ENCODE measurements at regions not wholly inside any gene's neighbourhood (a gene's known extent, or its start where the extent isn't known, plus 50 kb on each side); places are given as distances from the start of the nearest gene placed in this dataset.
"Not testable (repeated sequence)": the region's sequence is repeated elsewhere in the genome, so short reads cannot be mapped to it uniquely, and the experiment has no call there.

DNA sequence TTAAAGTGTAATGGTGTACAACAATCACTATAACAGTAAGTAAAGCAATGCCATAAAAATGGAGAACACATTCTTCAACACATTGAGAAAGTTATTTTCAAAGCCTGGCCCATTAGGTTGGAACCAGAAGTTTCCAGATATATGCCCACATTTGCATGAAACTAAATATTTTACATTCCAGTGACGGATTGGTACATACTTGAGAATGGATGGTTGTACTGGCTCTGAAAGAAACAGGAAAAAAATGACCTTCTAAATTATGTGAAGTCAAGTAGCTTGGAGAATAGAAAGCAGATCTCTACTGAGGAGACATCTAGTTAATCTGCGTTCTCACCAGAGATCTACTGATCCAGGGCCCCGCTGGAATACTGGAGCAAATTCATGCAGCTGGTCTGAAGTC, 1037.0 kb downstream of the NR2F1-AS1 start:
- DNase-seq = no peak

DNA sequence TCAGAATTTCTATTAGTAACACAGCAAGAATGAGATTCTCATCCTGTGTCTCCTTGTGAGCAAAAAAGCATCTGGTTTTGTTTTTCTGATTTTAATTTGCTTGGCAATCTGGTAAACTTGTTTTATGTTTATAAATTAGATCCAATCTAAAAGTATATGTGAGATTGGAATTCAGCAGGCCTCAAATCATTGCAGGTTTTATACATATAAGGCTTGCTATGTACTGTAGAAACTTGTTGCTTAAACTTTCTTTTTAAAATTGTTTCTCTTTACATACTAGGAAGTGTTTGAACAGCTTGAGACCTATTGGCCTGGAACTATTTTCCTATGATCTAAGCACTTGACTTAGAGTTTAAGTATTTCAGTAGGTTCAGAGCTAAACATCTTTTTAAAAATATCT, 1037.8 kb downstream of the NR2F1-AS1 start:
- DNase-seq = no peak

DNA sequence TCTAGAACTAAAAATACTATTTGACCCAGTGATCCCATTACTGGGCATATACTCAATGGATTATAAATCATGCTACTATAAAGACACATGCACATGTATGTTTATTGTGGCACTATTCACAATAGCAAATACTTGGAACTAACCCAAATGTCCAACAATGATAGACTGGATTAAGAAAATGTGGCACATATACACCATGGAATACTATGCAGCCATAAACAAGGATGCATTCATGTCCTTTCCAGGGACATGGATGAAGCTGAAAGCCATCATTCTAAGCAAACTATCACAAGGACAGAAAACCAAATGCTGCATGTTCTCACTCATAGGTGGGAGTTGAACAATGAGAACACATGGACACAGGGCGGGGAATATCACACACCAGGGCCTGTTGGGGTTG, 1039.0 kb downstream of the NR2F1-AS1 start:
- not testable (repeated sequence) for DNase-seq

DNA sequence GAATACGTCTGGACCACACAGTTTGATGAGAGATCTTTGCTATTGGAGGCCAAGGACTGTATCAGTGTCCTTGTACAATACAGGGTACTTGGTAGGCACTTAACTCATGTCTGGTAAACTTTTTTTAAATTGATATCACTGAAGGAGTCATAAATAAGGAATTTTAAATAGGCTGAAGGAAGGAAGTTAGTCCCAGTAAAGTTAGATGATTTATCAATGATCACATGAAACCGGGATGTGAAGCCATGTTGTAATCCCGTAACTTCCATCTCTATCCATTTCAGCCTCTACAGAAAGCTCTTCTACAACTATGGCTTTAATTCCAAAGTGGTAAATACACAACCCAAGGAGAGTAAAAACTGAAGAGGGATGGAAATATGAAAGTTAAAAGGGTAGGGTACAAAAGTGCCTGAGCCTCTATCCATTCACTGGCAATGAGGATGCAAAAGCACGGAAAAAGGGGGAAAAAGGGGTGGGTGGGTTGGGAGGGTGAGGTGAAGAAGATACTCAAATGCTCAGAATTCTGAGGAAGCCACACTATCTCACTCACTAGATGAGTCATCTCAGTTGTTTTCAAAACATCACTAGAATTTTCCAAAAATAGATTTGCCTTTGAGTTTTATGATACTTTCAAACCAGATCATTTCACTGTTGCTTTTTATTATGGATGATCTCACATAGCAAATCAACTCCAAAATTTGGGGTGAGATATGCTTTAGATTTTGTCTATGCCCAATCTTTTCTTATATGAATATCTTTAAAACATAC, 1053.5 kb downstream of the NR2F1-AS1 start:
- no peak for DNase-seq

DNA sequence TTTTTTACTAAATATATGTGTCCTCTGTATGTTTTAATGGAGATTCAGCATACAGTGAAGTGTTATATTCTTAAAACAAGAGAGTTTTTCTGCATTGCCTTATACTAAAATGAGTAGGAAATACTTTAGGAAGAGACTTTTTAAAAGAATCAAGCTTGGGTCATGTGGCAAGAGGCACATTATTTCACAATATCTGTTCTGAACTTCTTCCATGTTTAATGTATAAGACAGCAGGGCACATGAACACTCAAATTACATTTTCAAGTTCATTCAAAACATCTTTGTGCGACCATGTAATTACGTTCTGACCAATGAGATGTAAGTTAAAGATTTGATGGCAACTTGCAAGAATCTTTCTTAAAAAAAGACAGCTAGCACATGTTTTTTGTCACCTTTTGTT, 1055.9 kb downstream of the NR2F1-AS1 start:
- DNase-seq = no peak

DNA sequence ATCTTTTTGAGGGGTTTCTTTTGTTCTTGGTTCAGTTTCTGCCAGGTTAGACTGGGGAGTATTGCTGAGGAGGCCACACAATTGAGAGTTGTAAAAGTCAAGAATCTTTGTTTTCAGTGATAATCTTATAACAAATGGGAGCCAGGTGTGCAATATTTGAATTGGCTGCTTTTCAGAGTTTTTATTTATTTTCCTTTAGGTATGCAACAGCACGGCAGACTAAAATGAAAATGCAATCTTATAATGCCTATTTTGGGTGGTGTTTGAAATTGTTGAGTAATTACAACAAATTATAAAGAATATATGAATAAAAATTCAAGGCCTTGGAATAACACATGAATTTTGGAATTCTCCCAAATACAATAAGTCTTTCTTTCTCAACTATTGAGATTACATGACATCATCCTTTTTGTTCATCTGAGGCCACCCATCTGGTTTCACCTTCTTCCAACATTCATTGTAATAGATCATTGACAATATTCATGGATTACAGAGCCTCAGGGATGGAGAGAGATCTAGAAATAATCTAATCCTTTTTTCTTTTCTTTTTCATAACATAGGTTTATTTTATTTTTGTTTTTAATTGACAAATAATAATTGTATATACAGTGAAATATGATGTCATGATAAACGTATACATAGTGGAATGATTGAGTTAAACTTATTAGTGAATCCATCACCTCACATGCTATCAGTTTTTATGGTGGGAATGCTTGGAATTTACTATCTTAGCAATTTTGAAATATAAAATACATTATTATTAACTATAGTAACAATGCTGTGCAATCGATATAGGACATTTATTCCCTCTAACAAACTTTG, 1061.0 kb downstream of the NR2F1-AS1 start:
- no peak for DNase-seq

DNA sequence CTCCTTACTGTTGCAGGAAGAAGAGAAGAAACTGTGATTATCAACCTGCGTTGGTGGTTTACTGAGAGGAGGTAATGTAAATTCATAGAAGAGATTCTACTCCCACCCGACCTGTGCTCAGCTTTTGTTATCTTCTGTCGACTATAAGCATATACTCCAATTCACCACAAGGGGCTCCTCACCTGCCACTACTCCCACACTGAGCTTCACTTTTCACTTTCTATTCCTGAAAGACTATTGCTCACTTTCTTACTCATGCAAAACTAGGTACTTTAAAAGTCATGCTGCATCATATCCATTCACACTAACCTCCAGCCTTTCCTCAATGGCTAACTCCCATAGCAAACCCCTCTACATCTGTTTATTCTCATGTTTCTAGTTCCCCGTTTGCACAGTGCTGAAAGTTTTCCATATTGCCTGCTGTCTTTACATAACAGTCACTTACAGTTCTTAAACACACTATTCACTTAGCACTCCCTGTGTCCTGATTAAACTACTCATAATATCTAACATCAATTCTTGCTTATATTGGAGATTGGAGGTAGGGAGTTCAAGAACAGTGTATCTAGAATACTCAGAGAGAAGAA, 1062.6 kb downstream of the NR2F1-AS1 start:
- DNase-seq = no peak

DNA sequence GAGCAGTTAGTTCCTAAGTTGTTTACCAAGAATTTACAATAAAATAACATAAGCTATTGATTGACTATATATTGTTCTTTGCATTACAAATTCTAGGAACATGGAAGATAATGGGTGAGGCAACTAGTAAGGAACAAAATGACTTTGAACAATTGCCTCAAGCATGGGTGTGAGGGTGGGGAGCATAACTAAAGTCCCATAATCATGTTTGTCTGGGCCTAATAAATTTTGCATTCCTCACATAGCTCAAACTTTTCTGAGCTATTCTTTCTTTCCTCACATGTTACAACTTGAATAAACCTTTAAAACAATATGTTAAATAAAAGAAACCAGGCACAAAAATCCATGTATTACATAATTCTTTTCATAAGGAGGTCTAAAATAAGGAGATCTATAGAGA, 1066.1 kb downstream of the NR2F1-AS1 start:
- DNase-seq = no peak

DNA sequence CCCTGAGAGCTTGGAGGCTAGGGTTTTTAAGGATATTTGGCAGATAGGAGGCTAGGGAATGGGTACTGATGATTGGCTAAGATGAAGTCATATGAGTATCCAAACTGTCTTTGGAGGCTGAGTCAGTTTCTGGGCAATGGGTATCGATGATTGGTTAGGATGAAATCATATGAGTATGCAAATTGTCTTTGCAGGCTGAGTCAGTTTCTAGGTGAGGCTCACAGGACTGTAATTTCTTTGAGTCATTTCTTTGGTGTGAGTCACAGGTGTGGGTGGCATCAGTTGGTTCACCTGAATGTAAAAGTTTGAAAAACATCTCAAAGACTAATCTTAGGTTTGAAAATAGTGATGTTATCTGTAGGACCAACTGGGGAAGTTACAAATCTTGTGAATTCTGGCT, 1068.0 kb downstream of the NR2F1-AS1 start:
- DNase-seq = no peak

DNA sequence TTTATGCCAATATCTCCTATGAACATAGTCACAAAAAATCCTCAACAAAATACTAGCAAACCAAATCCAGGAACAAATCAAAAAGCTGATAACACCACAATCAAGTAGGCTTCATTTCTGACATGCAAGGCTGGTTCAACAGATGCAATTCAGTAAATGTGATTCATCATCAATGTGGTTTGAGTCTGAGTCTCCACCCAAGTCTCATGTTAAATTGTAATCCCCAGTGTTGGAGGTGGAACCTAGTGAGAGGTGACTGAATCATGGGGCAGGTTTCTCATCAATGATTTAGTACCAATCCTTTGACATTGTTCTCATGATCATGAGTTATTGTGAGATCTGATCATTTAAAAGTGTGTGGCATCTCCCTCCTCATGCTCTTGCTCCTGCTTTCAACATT, 1072.7 kb downstream of the NR2F1-AS1 start:
- no peak for DNase-seq

DNA sequence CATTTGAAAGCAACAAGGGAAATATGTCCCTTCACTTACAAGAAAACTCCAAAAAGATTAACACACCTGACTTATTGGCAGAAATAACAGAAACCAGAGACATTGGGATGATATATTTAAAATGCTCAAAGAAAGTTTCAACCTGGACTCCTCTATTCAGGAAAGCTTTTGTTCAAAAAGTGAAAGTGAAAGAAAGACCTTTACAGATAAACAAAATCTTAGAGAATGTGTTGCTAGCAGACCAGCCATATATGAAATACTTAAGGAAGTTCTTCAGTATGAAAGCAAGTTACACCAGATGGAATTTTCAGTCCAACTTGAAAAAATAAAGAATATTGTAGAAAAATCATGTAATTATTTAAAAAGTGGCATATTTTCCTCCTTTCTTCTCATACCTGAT, 1075.1 kb downstream of the NR2F1-AS1 start:
- DNase-seq = no peak

DNA sequence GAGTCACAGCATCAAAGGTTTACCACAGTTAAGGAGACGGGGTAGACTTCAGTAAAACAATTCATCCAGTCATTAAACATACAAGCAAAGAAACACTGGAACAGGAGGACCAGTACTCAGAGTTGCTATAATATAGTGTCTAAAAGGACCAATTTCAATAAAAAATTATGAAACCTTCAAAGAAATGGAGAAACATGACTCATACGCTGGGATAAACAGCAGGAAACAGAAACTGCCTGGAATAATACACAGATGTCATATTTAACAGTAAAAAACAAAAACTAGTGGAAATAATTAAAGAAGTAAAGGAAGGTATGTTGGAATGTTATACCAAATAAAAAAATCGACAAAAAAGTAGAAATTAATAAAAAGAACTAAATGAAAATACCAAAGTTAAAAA, 1075.9 kb downstream of the NR2F1-AS1 start:
- no peak for DNase-seq

DNA sequence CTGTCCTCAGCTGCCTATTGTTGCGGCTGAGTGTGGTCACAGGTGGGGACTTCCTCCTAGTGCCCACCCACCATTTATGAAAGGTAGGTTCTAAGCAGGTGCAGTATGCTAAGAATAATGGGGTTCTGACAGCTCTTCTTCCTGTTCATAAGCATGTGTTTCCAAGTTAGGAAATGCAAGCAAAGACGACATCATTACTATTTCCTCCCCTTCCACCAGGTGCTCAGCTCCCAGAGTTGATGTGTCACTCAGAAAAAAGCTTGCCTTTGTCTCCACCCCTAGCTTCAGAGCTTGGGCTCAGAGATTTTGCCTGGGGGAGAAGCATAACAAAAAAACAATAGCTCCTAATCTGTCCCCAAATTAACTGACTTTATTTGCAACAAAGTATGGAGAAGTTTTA, 1076.7 kb downstream of the NR2F1-AS1 start:
- DNase-seq = no peak

DNA sequence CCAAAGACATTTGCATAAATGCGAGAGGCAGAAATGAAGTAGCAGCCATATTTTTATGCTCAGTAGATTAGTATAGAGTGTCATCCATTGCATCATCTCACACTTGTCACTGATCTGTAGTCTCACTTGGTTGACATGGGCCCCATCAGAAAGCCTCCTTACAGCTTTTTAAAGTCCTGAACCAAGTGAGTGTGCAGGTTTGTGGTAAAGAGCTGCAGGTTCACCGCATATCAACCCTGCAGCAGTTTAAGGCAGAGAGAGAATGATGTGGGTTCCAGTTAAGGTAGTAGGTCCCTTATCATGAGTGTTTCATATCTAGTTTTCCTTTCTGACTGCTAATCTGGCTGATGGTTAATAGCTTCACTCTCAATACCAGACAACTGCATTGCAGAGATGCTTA, 1080.3 kb downstream of the NR2F1-AS1 start:
- no peak for DNase-seq

DNA sequence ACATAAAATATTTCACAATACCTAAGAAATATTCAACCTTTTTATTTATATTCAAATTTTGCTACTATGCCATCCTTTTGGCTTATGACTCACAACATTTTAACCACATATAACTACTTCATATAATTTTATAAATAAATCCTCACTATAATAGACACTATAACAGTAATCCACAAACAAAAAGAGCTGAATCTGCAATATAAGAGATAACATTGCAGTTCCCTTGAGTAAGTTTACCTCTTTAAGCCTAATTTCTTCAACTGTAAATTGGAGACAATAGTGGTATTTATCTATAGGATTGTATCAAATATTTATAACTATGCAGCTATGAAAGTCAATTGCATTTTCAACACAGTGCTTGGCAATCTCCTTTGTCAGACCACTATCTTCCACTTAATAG, 1084.5 kb downstream of the NR2F1-AS1 start:
- no peak for DNase-seq

DNA sequence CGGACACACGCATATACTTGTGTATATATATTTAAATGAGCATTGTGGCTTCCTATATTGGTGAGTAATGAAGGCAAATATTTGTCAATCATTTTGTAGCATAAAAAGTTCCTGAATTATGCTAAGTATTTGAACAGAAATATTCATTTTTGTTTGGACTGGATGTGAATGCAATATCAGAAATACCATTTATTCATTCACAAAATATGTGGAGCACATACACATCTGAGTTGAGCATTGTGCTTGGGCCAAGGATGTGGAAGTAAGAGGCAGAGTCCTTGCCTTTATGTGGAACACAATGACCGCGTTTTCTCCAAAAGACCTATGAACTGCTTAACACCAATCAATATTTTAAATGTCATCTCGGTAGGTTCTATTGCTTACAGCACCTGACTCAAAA, 1086.5 kb downstream of the NR2F1-AS1 start:
- no peak for DNase-seq

DNA sequence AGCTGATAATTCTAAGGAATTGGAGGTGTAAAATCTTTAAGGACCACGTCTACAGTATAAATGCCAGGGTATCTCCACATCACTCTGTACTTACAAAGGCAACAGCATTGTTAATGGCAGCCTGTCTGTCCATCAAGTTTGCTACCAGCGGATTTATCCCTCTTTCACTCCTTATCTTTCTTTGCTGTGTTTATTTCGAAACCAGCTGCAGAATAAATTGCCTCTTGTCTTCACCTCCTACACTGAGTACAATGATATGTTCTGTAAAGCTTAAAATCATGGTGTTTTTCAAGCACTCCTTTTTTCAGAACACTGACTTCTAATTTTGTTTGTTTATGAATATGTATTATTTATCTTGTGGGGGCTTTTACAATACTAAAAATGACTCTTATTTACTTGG, 1088.1 kb downstream of the NR2F1-AS1 start:
- no peak for DNase-seq

DNA sequence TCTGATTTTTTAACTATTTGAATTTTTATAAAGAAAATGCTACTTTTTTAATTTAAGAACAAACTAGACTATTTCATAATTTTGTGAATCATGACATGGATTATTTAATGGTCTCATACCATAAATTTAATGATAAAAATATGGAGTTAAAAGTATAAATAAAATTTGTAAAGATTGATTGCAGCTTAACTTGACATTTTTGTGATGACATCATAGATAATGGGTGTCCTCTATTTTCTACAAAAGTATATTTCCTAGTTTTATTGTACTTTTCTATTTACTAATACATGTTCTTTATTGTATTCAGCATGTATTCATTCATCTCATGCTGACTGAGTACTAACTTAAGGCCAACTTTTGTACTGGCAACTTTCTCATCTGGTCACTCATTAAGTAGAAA, 1096.5 kb downstream of the NR2F1-AS1 start:
- DNase-seq = no peak

DNA sequence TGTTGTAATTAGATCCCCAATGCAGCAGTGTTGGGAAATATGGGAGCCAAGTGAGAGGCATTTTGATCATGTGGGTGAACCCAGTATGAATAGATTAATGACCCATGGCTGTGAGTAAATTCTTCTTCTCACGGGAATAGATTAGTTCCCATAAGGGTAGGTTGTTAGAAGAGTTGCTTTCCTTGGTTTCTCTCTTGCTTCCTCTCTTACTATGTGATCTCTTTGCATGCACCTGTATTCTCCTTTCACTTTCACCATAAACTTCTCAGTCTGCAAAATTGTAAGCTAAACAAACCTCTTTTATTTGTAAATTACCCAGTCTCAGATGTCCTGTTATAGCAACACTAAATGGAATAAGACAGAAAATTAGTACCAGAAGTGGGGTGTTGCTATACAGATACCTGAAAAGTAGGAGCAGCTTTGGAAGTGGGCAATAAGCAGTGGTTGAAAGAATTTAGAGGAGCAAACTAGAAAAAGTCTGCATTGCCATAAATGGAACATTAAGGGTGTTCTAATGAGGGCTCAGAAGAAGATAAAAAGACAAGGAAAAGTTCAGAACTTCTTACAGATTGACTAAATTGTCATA, 1090.0 kb upstream of the ARRDC3 start:
- DNase-seq = no peak

DNA sequence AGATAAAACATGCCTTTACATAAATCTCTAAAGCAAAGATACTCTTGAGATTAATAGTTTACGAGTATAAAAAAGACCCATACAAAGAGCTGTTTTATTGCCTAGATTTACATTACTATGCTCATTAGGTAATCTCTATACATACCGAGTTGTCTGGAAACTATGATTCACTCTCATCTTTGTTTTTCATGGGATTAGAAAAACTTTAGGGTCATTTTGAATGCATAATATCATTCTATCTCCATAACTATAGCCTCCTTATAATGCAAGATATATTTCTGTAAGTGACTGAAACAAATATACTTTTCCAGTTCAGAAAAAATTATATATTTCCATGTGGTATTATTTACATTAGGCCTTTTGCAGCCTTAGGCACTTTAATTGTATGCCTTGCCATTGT, 1088.7 kb upstream of the ARRDC3 start:
- DNase-seq = no peak

DNA sequence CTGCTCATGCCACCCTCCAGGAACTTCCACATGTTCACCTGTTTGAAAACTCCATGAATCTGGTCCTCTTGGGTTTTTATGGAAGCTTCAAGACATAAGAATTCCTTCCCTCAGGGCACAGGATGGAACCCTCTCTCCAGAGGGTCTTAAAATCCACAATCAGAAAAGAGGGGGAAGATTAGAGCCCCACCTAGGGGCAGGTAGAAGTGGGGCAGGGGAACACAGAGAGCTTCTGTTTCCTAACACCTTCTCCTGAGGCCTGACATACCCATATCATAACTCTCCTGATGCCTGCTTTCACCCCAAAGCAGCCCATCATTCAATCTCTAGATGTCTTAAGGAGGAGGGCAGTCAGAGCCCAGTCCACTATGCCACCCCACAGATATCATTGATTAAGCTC, 1087.7 kb upstream of the ARRDC3 start:
- DNase-seq = no peak

DNA sequence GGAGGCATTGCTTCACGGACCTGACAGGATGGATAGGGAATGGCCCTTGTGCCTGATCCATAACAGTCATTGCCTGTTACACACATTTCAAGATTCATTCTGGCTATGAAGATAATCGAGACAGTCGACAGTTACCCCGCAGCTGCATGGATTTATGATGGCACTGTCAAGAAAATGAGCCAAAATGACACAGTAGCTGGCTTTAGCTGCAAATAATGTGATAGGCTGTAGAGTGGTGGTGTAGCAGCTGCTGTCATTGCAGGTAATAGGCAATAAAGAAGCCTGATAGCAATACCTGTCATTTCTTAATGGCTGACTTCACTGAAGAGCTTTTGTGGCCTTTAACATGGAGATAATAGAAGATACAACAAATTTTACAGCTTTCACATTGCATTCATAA, 1085.2 kb upstream of the ARRDC3 start:
- DNase-seq = no peak

DNA sequence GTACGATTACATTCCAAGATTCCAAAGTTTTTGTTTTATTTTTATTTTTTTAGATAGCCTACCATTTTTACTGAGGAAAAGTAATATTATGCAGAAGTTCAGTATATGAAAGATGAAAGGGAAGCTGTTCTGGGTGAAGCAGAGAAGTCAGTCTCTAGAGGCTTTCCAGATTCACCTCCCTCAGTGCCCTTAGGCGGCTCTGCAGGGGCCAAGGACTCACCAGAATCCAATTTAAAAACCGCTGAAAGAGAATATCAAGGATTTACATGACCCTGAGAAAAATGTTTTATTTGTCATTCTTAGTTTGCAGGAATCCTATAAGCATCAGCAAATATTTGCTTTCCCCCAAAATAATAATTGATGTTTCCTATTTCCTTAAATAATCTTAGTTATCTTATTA, 1084.6 kb upstream of the ARRDC3 start:
- DNase-seq = no peak

DNA sequence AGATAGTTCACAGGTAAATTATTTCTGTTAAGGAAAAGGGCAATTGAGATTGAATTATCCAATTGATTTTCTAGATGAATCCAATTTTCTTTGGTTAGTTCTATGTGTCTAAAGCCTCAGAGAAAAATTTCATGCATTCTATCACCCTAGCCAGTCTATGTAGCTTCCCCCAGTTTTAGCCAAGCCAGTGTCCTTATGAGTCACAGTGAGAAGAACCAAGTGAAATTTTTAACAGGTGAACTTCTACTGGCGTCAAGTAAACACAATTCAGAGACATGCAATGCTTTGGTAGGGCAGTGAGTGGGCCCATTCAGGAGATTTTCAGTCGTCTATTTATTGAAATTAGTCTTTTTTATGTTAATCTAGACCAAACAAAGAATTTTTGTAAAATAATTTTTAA, 1077.4 kb upstream of the ARRDC3 start:
- DNase-seq = no peak
